B cell (primary cell): ENCODE measurements at regions not wholly inside any gene's neighbourhood (a gene's known extent, or its start where the extent isn't known, plus 50 kb on each side); places are given as distances from the start of the nearest gene placed in this dataset.

Experiments
- CTCF ChIP-seq: fragments of 200-600 bp; IDR thresholded peaks from one replicate; pipeline ENCODE4 v1.8.0; 2022; ENCODE audit warnings: antibody characterized with exemption, mild to moderate bottlenecking
- EZH2 ChIP-seq: IDR thresholded peaks from 2 replicates; pipeline ENCODE4 v1.6.1; 2012; ENCODE audit warnings: borderline replicate concordance, low read depth, mild to moderate bottlenecking, moderate library complexity, low read length; ENCODE audit not compliant: insufficient read depth, poor library complexity, severe bottlenecking

GRCh38 chr6:170132561-170132991 is 158.3 kb downstream of the DLL1 start:
- TF ChIP-seq CTCF (no peak), EZH2 (no peak)
